ENCODE measurements at regions not wholly inside any gene's neighbourhood (a gene's known extent, or its start where the extent isn't known, plus 50 kb on each side); places are given as distances from the start of the nearest gene placed in this dataset.

- TF ChIP-seq CTCF (IDR thresholded peaks at IDR 0.05; ENCODE audit: borderline replicate concordance, extremely low read depth, low read length, poor library complexity, severe bottlenecking) (no peak), EZH2 (IDR thresholded peaks at IDR 0.05; ENCODE audit: borderline replicate concordance, low read depth, low read length, severe bottlenecking) (no peak)
Measured at GRCh38 chr7:119343289-119343688, 929.7 kb upstream of the KCND2 start.

Data from DND-41 (cell line).